HK-2 (cell line): ENCODE measurements at regions not wholly inside any gene's neighbourhood (a gene's known extent, or its start where the extent isn't known, plus 50 kb on each side); places are given as distances from the start of the nearest gene placed in this dataset.

Experiments
- DNase-seq: peaks from one replicate; pipeline ENCODE4 v3.0.0-alpha.2; 2018; ENCODE audit not compliant: unreplicated experiment

- no peak for DNase-seq
These were observed 50.6 kb upstream of the ODC1 start for GRCh38 chr2:10498525-10499274.
